IMR-90 (cell line): ENCODE measurements at regions not wholly inside any gene's neighbourhood (a gene's known extent, or its start where the extent isn't known, plus 50 kb on each side); places are given as distances from the start of the nearest gene placed in this dataset.

Experiments used
- ATAC-seq: fragments of 200-7000 bp; cut with Tn5 transposase; 2 replicates; pipeline ENCODE4 v1.9.1; 2020; ENCODE audit warnings: low read depth, mild to moderate bottlenecking, moderate library complexity
- BruUV-seq: library from RNA; stranded (reverse); fragments of 400-500 nt; replicated peaks from 2 replicates; lab custom pipeline; 2021; lab: Mats Ljungman, UMichigan
- CTCF ChIA-PET: fragments of 300-600 bp; formaldehyde crosslinking; extraction: SDS; loops from one replicate; lab custom pipeline; 2021; ENCODE audit warnings: antibody characterized with exemption; lab: Yijun Ruan, JAX
- POLR2A ChIA-PET: fragments of 300-600 bp; sonication (Branson Sonifier 250); formaldehyde crosslinking; loops from one replicate; lab custom pipeline; 2022; ENCODE audit warnings: antibody characterized with exemption; ENCODE audit not compliant: unreplicated experiment; lab: Charles Lee
- DNase-seq: peaks from one replicate; pipeline ENCODE4 v3.0.0; 2013
- H2AFZ ChIP-seq: replicated peaks from 2 replicates; pipeline ENCODE3; 2013; ENCODE audit warnings: low read length, mild to moderate bottlenecking; ENCODE audit not compliant: poor library complexity
- H2AK5ac ChIP-seq: 2 replicates; pipeline ENCODE4 v1.6.1; 2013; ENCODE audit warnings: low read depth, low read length, inconsistent platforms
- H2AK9ac ChIP-seq: replicated peaks from 2 replicates; pipeline ENCODE3; 2013; ENCODE audit warnings: mild to moderate bottlenecking, low read depth, low read length, moderate library complexity; ENCODE audit not compliant: poor library complexity
- H2BK120ac ChIP-seq: 2 replicates; pipeline ENCODE4 v1.6.1; 2013; ENCODE audit warnings: low read depth, low read length, inconsistent platforms
- H2BK15ac ChIP-seq: 3 replicates; pipeline ENCODE4 v1.6.1; 2013; ENCODE audit warnings: low read depth, low read length, inconsistent platforms
- H2BK20ac ChIP-seq: 2 replicates; pipeline ENCODE4 v1.6.1; 2013; ENCODE audit warnings: low read depth, mild to moderate bottlenecking, inconsistent platforms, low read length, moderate library complexity
- H2BK5ac ChIP-seq: 2 replicates; pipeline ENCODE4 v1.6.1; 2013; ENCODE audit warnings: mild to moderate bottlenecking, low read depth, low read length, inconsistent platforms; ENCODE audit not compliant: poor library complexity, severe bottlenecking
- H3K14ac ChIP-seq: replicated peaks from 2 replicates; pipeline ENCODE4 v1.6.1; 2013; ENCODE audit warnings: low read depth, low read length, inconsistent platforms
- H3K18ac ChIP-seq: 2 replicates; pipeline ENCODE4 v1.6.1; 2013; ENCODE audit warnings: low read depth, low read length, control low read depth
- H3K23ac ChIP-seq: 2 replicates; pipeline ENCODE4 v1.6.1; 2013; ENCODE audit warnings: low read depth, low read length, inconsistent platforms
- H3K27ac ChIP-seq: 2 replicates; pipeline ENCODE4 v1.5.1; 2013; ENCODE audit warnings: mild to moderate bottlenecking, control low read depth, low read length; ENCODE audit not compliant: insufficient read depth
- H3K27me3 ChIP-seq: 2 replicates; pipeline ENCODE4 v1.6.1; 2013; ENCODE audit warnings: low read length; ENCODE audit not compliant: control insufficient read depth, insufficient read depth
- H3K36me3 ChIP-seq: 2 replicates; pipeline ENCODE4 v1.6.1; 2013; ENCODE audit warnings: low read length, mixed read lengths; ENCODE audit not compliant: control insufficient read depth, insufficient read depth
- H3K4ac ChIP-seq: 2 replicates; pipeline ENCODE4 v1.6.1; 2013; ENCODE audit warnings: low read depth, low read length, inconsistent platforms
- H3K4me1 ChIP-seq: 2 replicates; pipeline ENCODE4 v1.6.1; 2013; ENCODE audit warnings: low read length, mixed read lengths; ENCODE audit not compliant: control insufficient read depth, insufficient read depth
- H3K4me2 ChIP-seq: 2 replicates; pipeline ENCODE4 v1.6.1; 2013; ENCODE audit warnings: low read depth, mild to moderate bottlenecking, control low read depth, low read length, moderate library complexity
- H3K4me3 ChIP-seq: 2 replicates; pipeline ENCODE4 v1.5.1; 2013; ENCODE audit warnings: low read depth, mild to moderate bottlenecking, control low read depth, low read length, moderate library complexity; ENCODE audit not compliant: insufficient read depth
- H3K56ac ChIP-seq: 2 replicates; pipeline ENCODE4 v1.6.1; 2013; ENCODE audit warnings: low read length, inconsistent platforms; ENCODE audit not compliant: insufficient read depth; ENCODE audit errors: extremely low read depth
- H3K79me1 ChIP-seq, 2 experiments: 2 replicates each; pipeline ENCODE4 v1.6.1; 2013; ENCODE audit warnings: low read length in 2 of 2, inconsistent platforms in 1 of 2, low read depth in 1 of 2
- H3K9ac ChIP-seq: 2 replicates; pipeline ENCODE4 v1.6.1; 2013; ENCODE audit warnings: low read depth, low read length, control low read depth
- H3K9me1 ChIP-seq: 2 replicates; pipeline ENCODE4 v1.6.1; 2013; ENCODE audit warnings: low read length, inconsistent platforms; ENCODE audit not compliant: insufficient read depth
- H3K9me3 ChIP-seq: 2 replicates; pipeline ENCODE4 v1.6.1; 2013; ENCODE audit warnings: low read length; ENCODE audit not compliant: control insufficient read depth, insufficient read depth
- H4K20me1 ChIP-seq: 2 replicates; pipeline ENCODE4 v1.6.1; 2013; ENCODE audit warnings: low read length, inconsistent platforms; ENCODE audit not compliant: insufficient read depth
- H4K5ac ChIP-seq: 2 replicates; pipeline ENCODE4 v1.6.1; 2013; ENCODE audit warnings: mild to moderate bottlenecking, low read depth, low read length, control low read depth
- H4K8ac ChIP-seq, 2 experiments: 2 replicates each; pipeline ENCODE4 v1.6.1; 2013; ENCODE audit warnings: low read depth in 2 of 2, low read length in 2 of 2, control low read depth in 1 of 2, inconsistent platforms in 1 of 2
- H4K91ac ChIP-seq: 2 replicates; pipeline ENCODE4 v1.6.1; 2013; ENCODE audit warnings: low read depth, low read length, inconsistent platforms; ENCODE audit not compliant: insufficient read depth
- BHLHE40 ChIP-seq: fragments of 150-350 bp; IDR thresholded peaks from 2 replicates; pipeline ENCODE4 v1.6.1; 2016; ENCODE audit warnings: mild to moderate bottlenecking, low read depth, low read length
- CEBPB ChIP-seq: IDR thresholded peaks from 2 replicates; pipeline ENCODE4 v1.6.1; 2012; ENCODE audit warnings: low read depth, low read length, improper control_type of control experiment
- CHD1 ChIP-seq: IDR thresholded peaks from 2 replicates; pipeline ENCODE4 v1.6.1; 2012; ENCODE audit warnings: low read depth, low read length, improper control_type of control experiment
- CTCF ChIP-seq: conservative IDR thresholded peaks from 2 replicates; pipeline ENCODE4 v1.5.1; 2012; ENCODE audit warnings: mild to moderate bottlenecking, low read depth, low read length, improper control_type of control experiment
- ELK1 ChIP-seq: fragments of 150-350 bp; IDR thresholded peaks from 2 replicates; pipeline ENCODE4 v1.6.1; 2016; ENCODE audit warnings: low read depth, mild to moderate bottlenecking, low read length, moderate library complexity, borderline replicate concordance
- FOS ChIP-seq: fragments of 150-350 bp; IDR thresholded peaks from 2 replicates; pipeline ENCODE4 v1.6.1; 2016; ENCODE audit warnings: low read depth, low read length
- MAFK ChIP-seq: IDR thresholded peaks from 2 replicates; pipeline ENCODE4 v1.6.1; 2012; ENCODE audit warnings: low read depth, low read length, improper control_type of control experiment
- MAZ ChIP-seq: IDR thresholded peaks from 2 replicates; pipeline ENCODE4 v1.6.1; 2012; ENCODE audit warnings: low read depth, mild to moderate bottlenecking, low read length, improper control_type of control experiment, moderate library complexity, borderline replicate concordance
- MXI1 ChIP-seq: IDR thresholded peaks from 2 replicates; pipeline ENCODE4 v1.6.1; 2012; ENCODE audit warnings: low read depth, mild to moderate bottlenecking, low read length, moderate library complexity, borderline replicate concordance
- NFE2L2 ChIP-seq: fragments of 150-350 bp; IDR thresholded peaks from 2 replicates; pipeline ENCODE4 v1.6.1; 2016; ENCODE audit warnings: low read depth, mild to moderate bottlenecking, low read length
- POLR2A ChIP-seq: IDR thresholded peaks from 2 replicates; pipeline ENCODE4 v1.6.1; 2012; ENCODE audit warnings: mild to moderate bottlenecking, low read depth, low read length
- RAD21 ChIP-seq: IDR thresholded peaks from 2 replicates; pipeline ENCODE4 v1.6.1; 2012; ENCODE audit warnings: low read length, improper control_type of control experiment
- RCOR1 ChIP-seq: IDR thresholded peaks from 2 replicates; pipeline ENCODE4 v1.6.1; 2012; ENCODE audit warnings: mild to moderate bottlenecking, low read length, improper control_type of control experiment; ENCODE audit not compliant: insufficient replicate concordance
- SMC3 ChIP-seq: fragments of 150-350 bp; IDR thresholded peaks from 2 replicates; pipeline ENCODE4 v1.6.1; 2016; ENCODE audit warnings: low read depth, mild to moderate bottlenecking, antibody characterized with exemption, low read length, moderate library complexity
- USF2 ChIP-seq: fragments of 150-350 bp; IDR thresholded peaks from 2 replicates; pipeline ENCODE4 v1.6.1; 2017; ENCODE audit warnings: mild to moderate bottlenecking, antibody characterized with exemption, low read length, low read depth
- WGBS, 2 experiments: methylation state at CpG; one replicate each; pipeline versions ENCODE4 v1.1.5 to v1.1.7; 2013; ENCODE audit warnings: missing lambda C conversion rate in 2 of 2; ENCODE audit not compliant: insufficient read length in 1 of 2; ENCODE audit errors: extremely low coverage in 2 of 2; 5-methylcytosine and 5-hydroxymethylcytosine counted together
- dilution Hi-C: fragments of 300-500 bp; cut with HindIII; formaldehyde crosslinking; loops from one replicate; pipeline ENCODE4 v1.14.3; 2018; ENCODE audit warnings: low sequenced_read_pairs; ENCODE audit not compliant: unreplicated experiment
- in situ Hi-C: fragments of 300-500 bp; cut with MboI; formaldehyde crosslinking; loops from 3 replicates; pipeline ENCODE4 v1.14.3; 2019; ENCODE audit warnings: low sequenced_read_pairs, inconsistent platforms, mixed read lengths
- intact Hi-C: fragments of 100-400 bp; cut with micrococcal nuclease; formaldehyde crosslinking; loops from 2 replicates; pipeline ENCODE4 v1.10.0; 2022

- Histone ChIP-seq H3K18ac (no peak overlapping the region), H3K9me1 (no peaks in the 10 kb centered on the region), H2BK5ac (no peak overlapping the region), H3K27ac (no peak overlapping the region), H2AK9ac (no peak overlapping the region), H3K79me1 (no peaks in the 10 kb centered on the region), H3K4me3 (no peak overlapping the region), H3K23ac (no peak overlapping the region), H3K9me3 (peaks cover 5% of the 10 kb centered on the region; the same call in 1 of the 2 replicates), H3K14ac (no peak overlapping the region), H4K5ac (no peak overlapping the region), H3K4me2 (no peak overlapping the region), H2BK120ac (no peak overlapping the region), H3K56ac (no peak overlapping the region), H4K20me1 (no peaks in the 10 kb centered on the region), H2AFZ (no peak overlapping the region), H4K91ac (no peak overlapping the region), H3K4me1 (no peaks in the 10 kb centered on the region), H3K36me3 (no peaks in the 10 kb centered on the region), H4K8ac (no peak overlapping the region), H2BK20ac (no peak overlapping the region), H2AK5ac (no peak overlapping the region), H3K9ac (no peak overlapping the region), H2BK15ac (no peak overlapping the region), H3K4ac (no peak overlapping the region), H3K27me3 (peaks cover 23% of the 10 kb centered on the region)
- intact Hi-C loops = no loop called here
- no peak for DNase-seq
- no CpG with 5 or more reads among the region's 13 CpGs for WGBS, 2 experiments
- POLR2A ChIA-PET = no interaction called here
- in situ Hi-C loops = no loop called here
- dilution Hi-C loops = no loop called here
- CTCF ChIA-PET = interaction anchor here (0.6 kb wide), 1 partner anchor 286 kb away, joined by 4 read pairs; no protein-coding TSS in a partner anchor
- ATAC-seq = no peak
- no TSS peak for BruUV-seq
- TF ChIP-seq ELK1 (no peak), CTCF (no peak), NFE2L2 (no peak), POLR2A (no peak), SMC3 (no peak), FOS (no peak), MXI1 (no peak), RCOR1 (no peak), BHLHE40 (no peak), RAD21 (no peak), CHD1 (no peak), MAFK (no peak), CEBPB (no peak), MAZ (no peak), USF2 (no peak)
Measured at GRCh38 chr5:74361406-74362358, 278.8 kb downstream of the ENC1 start.
